OCI-LY3 (cell line): ENCODE measurements at regions not wholly inside any gene's neighbourhood (a gene's known extent, or its start where the extent isn't known, plus 50 kb on each side); places are given as distances from the start of the nearest gene placed in this dataset.

Source experiments
- H2AFZ ChIP-seq: fragments of 200-600, 300-600 bp; shearing (Covaris generic); 2 replicates; pipeline ENCODE4 v1.6.0; 2014; ENCODE audit warnings: antibody characterized with exemption, low read depth, low read length
- H3K27ac ChIP-seq: fragments of 200-600, 300-600 bp; sonication (generic); 2 replicates; pipeline ENCODE4 v1.5.1; 2014; ENCODE audit warnings: mild to moderate bottlenecking, low read length, moderate library complexity, mixed read lengths
- H3K27me3 ChIP-seq: fragments of 200-600, 300-600 bp; sonication (generic); 2 replicates; pipeline ENCODE4 v1.6.1; 2014; ENCODE audit warnings: low read depth, low read length, mixed read lengths
- H3K36me3 ChIP-seq: fragments of 200-600, 300-600 bp; sonication (generic); replicated peaks from 2 replicates; pipeline ENCODE3; 2014; ENCODE audit warnings: low read depth, low read length, mixed read lengths
- H3K4me1 ChIP-seq: fragments of 300-600, 200-600 bp; sonication (generic); 2 replicates; pipeline ENCODE4 v1.6.1; 2014; ENCODE audit warnings: low read length, mixed read lengths
- H3K4me2 ChIP-seq: fragments of 200-600, 300-600 bp; sonication (generic); 2 replicates; pipeline ENCODE4 v1.6.1; 2014; ENCODE audit warnings: low read length, mixed read lengths
- H3K4me3 ChIP-seq: fragments of 300-600, 200-600 bp; sonication (generic); 2 replicates; pipeline ENCODE4 v1.5.1; 2014; ENCODE audit warnings: antibody characterized with exemption, mild to moderate bottlenecking, low read length, moderate library complexity
- H3K79me2 ChIP-seq: fragments of 300-600, 200-600 bp; shearing (Covaris generic); 2 replicates; pipeline ENCODE4 v1.6.1; 2014; ENCODE audit warnings: mild to moderate bottlenecking, low read length, mixed read lengths
- H3K9ac ChIP-seq: fragments of 300-600, 200-600 bp; shearing (Covaris generic); 2 replicates; pipeline ENCODE4 v1.6.0; 2014; ENCODE audit warnings: mild to moderate bottlenecking, low read length, moderate library complexity
- H3K9me3 ChIP-seq: fragments of 200-600, 300-600 bp; shearing (Covaris generic); 2 replicates; pipeline ENCODE4 v1.6.1; 2014; ENCODE audit warnings: low read length, mixed read lengths; ENCODE audit not compliant: insufficient read depth
- H4K20me1 ChIP-seq: fragments of 200-600, 300-600 bp; sonication (generic); 2 replicates; pipeline ENCODE4 v1.6.1; 2016; ENCODE audit warnings: low read length, mixed read lengths; ENCODE audit not compliant: insufficient read depth
- EZH2phosphoT487 ChIP-seq: fragments of 200-600 bp; shearing (Covaris generic); IDR thresholded peaks from 2 replicates; pipeline ENCODE4 v1.6.1; 2018; ENCODE audit warnings: antibody characterized with exemption, mixed run types, low read depth
- TF ChIP-seq, protein P1 (sequence below): fragments of 200-600, 300-600 bp; sonication (generic); IDR thresholded peaks from 2 replicates; pipeline ENCODE4 v1.5.1; 2014; ENCODE audit warnings: antibody characterized with exemption, low read length, low read depth

DNA sequence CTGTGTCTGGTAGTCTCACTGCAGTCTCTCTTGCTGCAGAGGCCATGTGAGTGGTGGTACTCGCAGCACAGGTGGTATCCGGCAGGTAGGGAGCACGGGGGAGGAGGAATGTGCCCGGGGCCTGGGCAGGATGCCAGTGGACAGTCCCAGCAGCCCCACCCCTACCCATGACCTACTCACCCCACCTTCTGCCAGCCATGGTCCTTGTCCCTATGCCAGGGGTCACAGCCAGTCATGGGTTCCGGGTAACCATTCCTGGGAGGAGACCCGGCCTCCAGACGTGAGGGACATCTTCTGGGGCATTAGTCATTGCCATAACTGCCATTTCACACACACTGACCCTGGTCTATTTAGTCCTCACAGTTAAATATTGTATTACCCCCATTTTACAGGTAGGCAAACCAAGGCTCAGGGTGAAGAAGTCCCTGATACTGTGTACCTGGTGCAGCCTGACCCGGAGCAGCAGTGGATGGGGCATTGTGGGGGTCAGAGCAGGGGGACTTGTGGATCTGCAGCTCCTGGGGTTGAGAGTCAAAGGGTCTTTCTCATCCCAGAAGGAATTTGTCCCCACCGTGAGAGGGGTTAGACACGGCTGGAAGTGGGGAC, 58.8 kb upstream of the TAC4 start:
- Histone ChIP-seq H3K9me3 (no peaks in the 10 kb centered on the region), H3K4me2 (no peak overlapping the region), H3K79me2 (no peaks in the 10 kb centered on the region), H3K9ac (no peak overlapping the region), H2AFZ (no peak overlapping the region), H3K4me3 (no peak overlapping the region), H3K4me1 (no peaks in the 10 kb centered on the region), H3K27ac (no peak overlapping the region), H3K27me3 (peaks cover 31% of the 10 kb centered on the region), H3K36me3 (no peaks in the 10 kb centered on the region), H4K20me1 (no peaks in the 10 kb centered on the region)
- TF ChIP-seq, protein P1, sequence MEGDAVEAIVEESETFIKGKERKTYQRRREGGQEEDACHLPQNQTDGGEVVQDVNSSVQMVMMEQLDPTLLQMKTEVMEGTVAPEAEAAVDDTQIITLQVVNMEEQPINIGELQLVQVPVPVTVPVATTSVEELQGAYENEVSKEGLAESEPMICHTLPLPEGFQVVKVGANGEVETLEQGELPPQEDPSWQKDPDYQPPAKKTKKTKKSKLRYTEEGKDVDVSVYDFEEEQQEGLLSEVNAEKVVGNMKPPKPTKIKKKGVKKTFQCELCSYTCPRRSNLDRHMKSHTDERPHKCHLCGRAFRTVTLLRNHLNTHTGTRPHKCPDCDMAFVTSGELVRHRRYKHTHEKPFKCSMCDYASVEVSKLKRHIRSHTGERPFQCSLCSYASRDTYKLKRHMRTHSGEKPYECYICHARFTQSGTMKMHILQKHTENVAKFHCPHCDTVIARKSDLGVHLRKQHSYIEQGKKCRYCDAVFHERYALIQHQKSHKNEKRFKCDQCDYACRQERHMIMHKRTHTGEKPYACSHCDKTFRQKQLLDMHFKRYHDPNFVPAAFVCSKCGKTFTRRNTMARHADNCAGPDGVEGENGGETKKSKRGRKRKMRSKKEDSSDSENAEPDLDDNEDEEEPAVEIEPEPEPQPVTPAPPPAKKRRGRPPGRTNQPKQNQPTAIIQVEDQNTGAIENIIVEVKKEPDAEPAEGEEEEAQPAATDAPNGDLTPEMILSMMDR = no peak
- no peak for TF ChIP-seq EZH2phosphoT487

DNA sequence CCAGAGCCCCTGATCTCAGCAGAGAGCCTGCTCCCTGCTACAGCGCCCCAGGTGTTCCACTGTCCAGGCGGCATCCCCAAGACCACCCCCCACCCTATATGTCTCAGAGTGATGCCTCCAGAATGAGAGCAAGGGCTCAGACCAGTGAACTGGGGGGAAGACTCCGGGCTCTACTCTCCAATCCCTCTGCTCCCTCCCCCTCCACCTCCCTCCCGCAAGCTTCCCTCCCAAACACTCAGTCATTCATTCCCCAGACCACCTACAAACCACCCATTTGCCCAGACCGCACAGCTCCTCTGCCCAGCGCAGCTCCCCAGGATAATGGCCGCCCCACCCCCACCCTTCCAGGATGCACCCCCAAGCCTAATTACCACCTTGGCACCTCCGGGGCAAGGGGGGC, 59.4 kb upstream of the TAC4 start:
- H3K4me3 ChIP-seq = no peak overlapping the region
- H3K27me3 ChIP-seq = peaks cover 31% of the 10 kb centered on the region
- no peak for TF ChIP-seq EZH2phosphoT487
- TF ChIP-seq, protein P1 = no peak
- no peak overlapping the region for H3K4me2 ChIP-seq
- no peak overlapping the region for H2AFZ ChIP-seq
- no peaks in the 10 kb centered on the region for H3K4me1 ChIP-seq
- no peaks in the 10 kb centered on the region for H3K9me3 ChIP-seq
- H3K79me2 ChIP-seq = no peaks in the 10 kb centered on the region
- H4K20me1 ChIP-seq = no peaks in the 10 kb centered on the region
- H3K27ac ChIP-seq = no peak overlapping the region
- H3K9ac ChIP-seq = no peak overlapping the region
- no peaks in the 10 kb centered on the region for H3K36me3 ChIP-seq

DNA sequence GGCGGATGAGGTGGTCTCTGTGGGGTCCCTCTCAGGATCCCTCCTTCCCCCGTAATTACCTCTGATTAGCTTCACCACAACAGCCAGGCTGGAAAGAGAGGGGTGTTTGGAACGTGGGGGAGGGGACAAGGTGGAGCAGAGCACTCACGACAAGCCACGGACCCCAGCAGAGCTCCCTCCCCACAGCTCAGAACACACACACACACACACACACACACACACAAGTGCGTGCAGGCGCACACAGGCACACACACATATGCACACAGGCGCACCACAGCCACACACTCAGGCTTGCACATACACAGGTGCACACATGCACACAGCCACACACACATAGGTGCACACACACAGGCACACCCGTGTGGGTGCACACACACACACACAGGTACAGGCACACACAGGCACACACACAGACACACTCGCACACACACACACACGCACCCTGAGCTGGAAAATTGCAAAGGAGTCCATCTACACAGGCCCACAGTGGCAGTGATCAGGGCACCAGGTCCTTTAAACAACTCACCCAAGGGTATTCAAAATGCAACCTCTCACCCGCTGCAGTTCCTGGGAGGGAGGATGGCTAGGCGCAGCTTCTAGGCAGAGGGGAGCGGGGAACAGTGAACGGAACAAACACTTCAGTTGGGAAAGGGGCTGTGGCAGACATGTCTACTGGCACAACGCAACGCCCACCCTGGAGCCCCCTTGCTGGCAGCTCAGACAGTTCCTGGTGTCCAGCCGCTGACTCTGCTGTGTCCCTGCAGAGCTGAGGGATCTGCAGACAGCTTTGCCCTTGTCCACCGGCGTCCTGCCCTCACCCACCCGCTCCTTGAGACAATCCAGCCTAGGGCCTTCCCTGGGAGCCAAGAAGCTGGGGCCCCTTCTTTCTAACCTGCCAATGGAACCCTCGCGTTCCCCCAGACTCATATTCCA, 59.9 kb upstream of the DLX4 start:
- TF ChIP-seq, protein P1 = no peak
- TF ChIP-seq EZH2phosphoT487 = no peak

DNA sequence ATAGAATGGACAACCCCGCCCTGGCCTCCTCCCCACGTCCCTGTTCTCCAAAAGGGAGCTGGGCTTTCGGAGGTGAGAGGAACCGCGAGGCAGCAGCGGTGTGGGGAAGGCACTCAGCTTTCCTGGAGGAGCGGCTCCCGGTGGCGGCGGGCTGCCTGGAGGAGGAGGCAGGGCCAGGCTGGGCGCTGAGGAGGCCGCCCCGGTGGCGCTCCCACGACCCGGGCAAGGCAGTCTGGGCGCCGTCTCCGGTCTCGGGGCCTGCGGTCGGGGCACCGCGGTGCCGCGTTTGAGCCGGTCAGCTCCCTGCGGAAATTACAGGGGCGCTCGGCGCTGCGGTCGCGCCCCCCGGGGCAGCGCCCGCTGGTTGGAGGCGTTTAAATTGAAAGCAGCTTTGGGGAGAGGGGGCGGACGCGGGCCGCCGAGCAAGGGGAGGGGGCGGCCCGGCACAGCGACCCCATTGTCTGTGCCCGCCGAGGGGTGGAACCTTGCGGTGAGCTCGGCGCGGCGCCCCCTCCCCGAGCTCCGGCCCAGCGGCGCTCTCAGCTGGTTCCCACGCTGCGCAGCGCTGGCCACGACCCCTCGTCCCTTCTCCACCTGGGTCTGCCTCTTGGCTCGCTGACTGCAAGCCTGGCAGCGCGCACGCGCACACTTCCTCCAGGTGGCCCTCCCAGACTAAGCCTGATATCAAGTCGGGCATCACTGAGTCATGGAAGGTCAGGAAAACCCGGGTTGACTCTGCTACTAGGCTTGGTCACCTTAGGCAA, 58.7 kb upstream of the DLX4 start:
- Histone ChIP-seq H2AFZ (no peak overlapping the region), H3K4me1 (no peaks in the 10 kb centered on the region), H3K27me3 (peaks cover 21% of the 10 kb centered on the region), H3K27ac (no peak overlapping the region), H4K20me1 (no peaks in the 10 kb centered on the region), H3K36me3 (no peaks in the 10 kb centered on the region), H3K4me3 (no peak overlapping the region), H3K9me3 (no peaks in the 10 kb centered on the region), H3K9ac (no peak overlapping the region), H3K79me2 (no peaks in the 10 kb centered on the region), H3K4me2 (no peak overlapping the region)
- no peak for TF ChIP-seq EZH2phosphoT487
- TF ChIP-seq, protein P1 = no peak

More for the DNA sequence above, 59.9 kb upstream of the DLX4 start:
- no peaks in the 10 kb centered on the region for H3K36me3 ChIP-seq
- H3K27ac ChIP-seq = no peak overlapping the region
- H2AFZ ChIP-seq = no peak overlapping the region
- no peaks in the 10 kb centered on the region for H4K20me1 ChIP-seq
- H3K4me3 ChIP-seq = no peak overlapping the region
- H3K4me1 ChIP-seq = no peaks in the 10 kb centered on the region
- peaks cover 22% of the 10 kb centered on the region for H3K27me3 ChIP-seq
- H3K4me2 ChIP-seq = no peak overlapping the region
- H3K9ac ChIP-seq = no peak overlapping the region
- no peaks in the 10 kb centered on the region for H3K9me3 ChIP-seq
- no peaks in the 10 kb centered on the region for H3K79me2 ChIP-seq
